DMS 273 (cell line): ENCODE measurements at regions not wholly inside any gene's neighbourhood (a gene's known extent, or its start where the extent isn't known, plus 50 kb on each side); places are given as distances from the start of the nearest gene placed in this dataset.
"Not testable (repeated sequence)": the region's sequence is repeated elsewhere in the genome, so short reads cannot be mapped to it uniquely, and the experiment has no call there.

Source experiments
- DNase-seq: peaks from one replicate; lab custom pipeline; 2025; ENCODE audit not compliant: unreplicated experiment; lab: John Stamatoyannopoulos, UW

GRCh38 chr4:83730958-83731357 is 195.1 kb downstream of the GPAT3 start:
- DNase-seq, result not testable (repeated sequence)

- DNase-seq, result no peak
Measured at GRCh38 chr4:83728191-83728590, 192.3 kb downstream of the GPAT3 start.

- DNase-seq, result no peak
Measured at GRCh38 chr4:83725336-83726085, 189.6 kb downstream of the GPAT3 start.

- peak; percentile 37 for DNase-seq
Measured at GRCh38 chr4:83724485-83725335, 188.8 kb downstream of the GPAT3 start.

- no peak for DNase-seq
Measured at GRCh38 chr4:83723609-83724008, 187.7 kb downstream of the GPAT3 start.

GRCh38 chr4:83722730-83723269 is 186.9 kb downstream of the GPAT3 start:
- DNase-seq, result no peak

GRCh38 chr4:83716874-83717273 is 181.0 kb downstream of the GPAT3 start:
- no peak for DNase-seq

GRCh38 chr4:83712890-83713289 is 177.0 kb downstream of the GPAT3 start:
- no peak for DNase-seq

GRCh38 chr4:83709627-83710026 is 173.7 kb downstream of the GPAT3 start:
- peak; percentile 42 for DNase-seq

- DNase-seq, result no peak
Measured at GRCh38 chr4:83708500-83709175, 172.7 kb downstream of the GPAT3 start.

GRCh38 chr4:83704786-83705185 is 168.9 kb downstream of the GPAT3 start:
- DNase-seq, result no peak

GRCh38 chr4:83703752-83704151 is 167.8 kb downstream of the GPAT3 start:
- no peak for DNase-seq

GRCh38 chr4:83701041-83701440 is 165.1 kb downstream of the GPAT3 start:
- DNase-seq, result no peak

GRCh38 chr4:83699358-83699757 is 163.4 kb downstream of the GPAT3 start:
- DNase-seq, result no peak

- DNase-seq, result no peak
Measured at GRCh38 chr4:83692028-83692427, 156.1 kb downstream of the GPAT3 start.

GRCh38 chr4:83686166-83686565 is 150.3 kb downstream of the GPAT3 start:
- DNase-seq, result no peak

GRCh38 chr4:83679692-83680091 is 143.8 kb downstream of the GPAT3 start:
- no peak for DNase-seq

GRCh38 chr4:83679254-83679653 is 143.3 kb downstream of the GPAT3 start:
- no peak for DNase-seq

GRCh38 chr4:83677656-83678055 is 141.7 kb downstream of the GPAT3 start:
- no peak for DNase-seq

- no peak for DNase-seq
Measured at GRCh38 chr4:83664741-83665140, 128.8 kb downstream of the GPAT3 start.

GRCh38 chr4:83664071-83664470 is 128.2 kb downstream of the GPAT3 start:
- no peak for DNase-seq
